Right atrium auricular region (tissue), 2 donors: ENCODE measurements at regions not wholly inside any gene's neighbourhood (a gene's known extent, or its start where the extent isn't known, plus 50 kb on each side); places are given as distances from the start of the nearest gene placed in this dataset.

ENCODE experiments used
- DNase-seq: peaks from one replicate; pipeline ENCODE4 v3.0.0-alpha.2; 2019; ENCODE audit warnings: low spot score
- H3K27ac ChIP-seq, 2 donors: fragments of 200-600 bp; sonication (generic); 1 replicate in 1 of 2; 2 replicates in 1 of 2; pipeline ENCODE4 v1.5.1; 2016 to 2019
- H3K27me3 ChIP-seq, 2 donors: fragments of 200-600 bp; sonication (generic); one replicate each; pipeline versions ENCODE4 v1.5.1 to v1.6.0; 2017 to 2019
- H3K36me3 ChIP-seq: fragments of 200-600 bp; sonication (generic); one replicate; pipeline ENCODE4 v1.5.1; 2016
- H3K4me1 ChIP-seq, 2 donors: fragments of 200-600 bp; sonication (generic); one replicate each; pipeline versions ENCODE4 v1.5.1 to v1.6.0; 2017 to 2019
- H3K4me3 ChIP-seq, 2 donors: fragments of 200-600 bp; sonication (generic); 1 replicate in 1 of 2; 2 replicates in 1 of 2; pipeline ENCODE4 v1.5.1; 2017 to 2019; ENCODE audit warnings: mild to moderate bottlenecking in 1 of 2, moderate library complexity in 1 of 2
- H3K9me3 ChIP-seq, 2 donors: fragments of 200-600 bp; sonication (generic); one replicate each; pipeline ENCODE4 v1.5.1; 2019
- CTCF ChIP-seq, 2 donors: fragments of 200-600 bp; sonication (generic); IDR thresholded peaks; one replicate each; pipeline ENCODE4 v1.5.1; 2019; ENCODE audit warnings: antibody characterized with exemption in 2 of 2

GRCh38 chr3:99332276-99332675 is 306.1 kb upstream of the COL8A1 start:
- Histone ChIP-seq H3K4me1 (no peaks in the 10 kb centered on the region), H3K36me3 (no peaks in the 10 kb centered on the region), H3K4me3 (no peak overlapping the region), H3K9me3 (no peaks in the 10 kb centered on the region), H3K27ac (no peak overlapping the region), H3K27me3 (no peaks in the 10 kb centered on the region)
- no peak for TF ChIP-seq CTCF (IDR thresholded peaks at IDR 0.05)
- no peak for DNase-seq

GRCh38 chr3:99330924-99331532 is 307.4 kb upstream of the COL8A1 start:
- no peak overlapping the region for H3K4me3 ChIP-seq
- H3K9me3 ChIP-seq = no peaks in the 10 kb centered on the region
- no peak for DNase-seq
- H3K36me3 ChIP-seq = no peaks in the 10 kb centered on the region
- no peaks in the 10 kb centered on the region for H3K4me1 ChIP-seq
- TF ChIP-seq CTCF (IDR thresholded peaks at IDR 0.05) = no peak
- no peaks in the 10 kb centered on the region for H3K27me3 ChIP-seq
- H3K27ac ChIP-seq = no peak overlapping the region

GRCh38 chr3:99330281-99330680 is 308.1 kb upstream of the COL8A1 start:
- Histone ChIP-seq H3K27me3 (no peaks in the 10 kb centered on the region), H3K36me3 (no peaks in the 10 kb centered on the region), H3K27ac (no peak overlapping the region), H3K4me3 (no peak overlapping the region), H3K9me3 (no peaks in the 10 kb centered on the region), H3K4me1 (no peaks in the 10 kb centered on the region)
- TF ChIP-seq CTCF (IDR thresholded peaks at IDR 0.05) = no peak
- no peak for DNase-seq

GRCh38 chr3:99325402-99325801 is 313.0 kb upstream of the COL8A1 start:
- DNase-seq = no peak
- no peaks in the 10 kb centered on the region for H3K9me3 ChIP-seq
- TF ChIP-seq CTCF (IDR thresholded peaks at IDR 0.05) = no peak

GRCh38 chr3:99324636-99325203 is 313.7 kb upstream of the COL8A1 start:
- H3K27ac ChIP-seq = no peak overlapping the region
- TF ChIP-seq CTCF (IDR thresholded peaks at IDR 0.05) = no peak
- no peaks in the 10 kb centered on the region for H3K36me3 ChIP-seq
- H3K27me3 ChIP-seq = no peaks in the 10 kb centered on the region
- H3K4me3 ChIP-seq = no peak overlapping the region
- no peak for DNase-seq
- H3K4me1 ChIP-seq = no peaks in the 10 kb centered on the region
- H3K9me3 ChIP-seq = no peaks in the 10 kb centered on the region

More at GRCh38 chr3:99325402-99325801, 313.0 kb upstream of the COL8A1 start:
- Histone ChIP-seq H3K36me3 (no peaks in the 10 kb centered on the region), H3K4me1 (no peaks in the 10 kb centered on the region), H3K27ac (no peak overlapping the region), H3K27me3 (no peaks in the 10 kb centered on the region), H3K4me3 (no peak overlapping the region)

GRCh38 chr3:99323940-99324339 is 314.5 kb upstream of the COL8A1 start:
- H3K27me3 ChIP-seq = no peaks in the 10 kb centered on the region
- H3K36me3 ChIP-seq = no peaks in the 10 kb centered on the region
- no peak overlapping the region for H3K4me3 ChIP-seq
- no peaks in the 10 kb centered on the region for H3K4me1 ChIP-seq
- DNase-seq = no peak
- TF ChIP-seq CTCF (IDR thresholded peaks at IDR 0.05) = no peak
- no peak overlapping the region for H3K27ac ChIP-seq
- H3K9me3 ChIP-seq = no peaks in the 10 kb centered on the region
